HCT116 (cell line): ENCODE measurements at regions not wholly inside any gene's neighbourhood (a gene's known extent, or its start where the extent isn't known, plus 50 kb on each side); places are given as distances from the start of the nearest gene placed in this dataset.

Experiments
- ATAC-seq: fragments of 200-7000 bp; cut with Tn5 transposase; 2 replicates; pipeline ENCODE4 v1.9.1; 2020; ENCODE audit warnings: mild to moderate bottlenecking, moderate library complexity
- BruUV-seq: library from RNA; stranded (reverse); fragments of 400-500 nt; replicated peaks from 2 replicates; lab custom pipeline; 2021; lab: Mats Ljungman, UMichigan
- CTCF ChIA-PET: fragments of 300-600 bp; sonication (Branson Sonifier 250); formaldehyde crosslinking; loops from one replicate; lab custom pipeline; 2021; ENCODE audit warnings: antibody characterized with exemption; lab: Charles Lee
- POLR2A ChIA-PET: fragments of 300-600, 350-600 bp; sonication (Branson Sonifier 250); formaldehyde crosslinking; loops from one replicate; lab custom pipeline; 2021; ENCODE audit warnings: antibody characterized with exemption; lab: Charles Lee
- RAD21 ChIA-PET, 2 experiments: fragments of 300-600 bp; sonication (Branson Sonifier 250); formaldehyde crosslinking; loops; one replicate each; lab custom pipeline; 2023; ENCODE audit warnings: low total read pairs in 2 of 2; ENCODE audit not compliant: uncharacterized antibody in 2 of 2, unreplicated experiment in 2 of 2, low non-redundant PET in 1 of 2; lab: Charles Lee
- DNase-seq: peaks from one replicate; pipeline ENCODE4 v3.0.0-alpha.2; 2010; ENCODE audit warnings: low read depth, low spot score
- H2AFZ ChIP-seq: fragments of 200-600 bp; shearing (Covaris generic), sonication (generic); 2 replicates; pipeline ENCODE4 v1.6.1; 2017; ENCODE audit warnings: low read depth, mixed run types, mixed read lengths, antibody characterized with exemption, low read length; ENCODE audit not compliant: poor library complexity, severe bottlenecking
- H3K27ac ChIP-seq: 2 replicates; pipeline ENCODE4 v1.5.1; 2012; ENCODE audit warnings: low read depth, low read length
- H3K27me3 ChIP-seq: fragments of 200-600 bp; sonication (generic); 2 replicates; pipeline ENCODE4 v1.6.1; 2016; ENCODE audit warnings: mixed run types, low read length, mixed read lengths; ENCODE audit not compliant: insufficient read depth
- H3K36me3 ChIP-seq, 2 experiments: fragments of 200-500 bp in 1 of 2; fragments of 200-600 bp in 1 of 2; sonication (Bioruptor generic) in 1 of 2; sonication (generic) in 1 of 2; 2 replicates each; pipeline versions ENCODE4 v1.5.1 to v1.6.1; 2014 to 2016; ENCODE audit warnings: low read length in 2 of 2, inconsistent platforms in 1 of 2, mixed read lengths in 1 of 2, mixed run types in 1 of 2; ENCODE audit not compliant: insufficient read depth in 2 of 2, control insufficient read depth in 1 of 2
- H3K4me1 ChIP-seq, 2 experiments: fragments of 200-600 bp in 1 of 2; sonication (generic) in 1 of 2; 2 replicates each; pipeline versions ENCODE4 v1.5.1 to v1.6.1; 2012 to 2017; ENCODE audit warnings: low read length in 2 of 2, inconsistent platforms in 1 of 2, mild to moderate bottlenecking in 1 of 2, mixed read lengths in 1 of 2, mixed run types in 1 of 2, moderate library complexity in 1 of 2; ENCODE audit not compliant: insufficient read depth in 2 of 2, control insufficient read depth in 1 of 2
- H3K4me2 ChIP-seq: fragments of 200-600 bp; sonication (generic); 2 replicates; pipeline ENCODE4 v1.6.1; 2017; ENCODE audit warnings: mixed run types, low read length, mixed read lengths
- H3K4me3 ChIP-seq, 2 experiments: fragments of 200-600 bp in 1 of 2; sonication (generic) in 1 of 2; replicated peaks in 1 of 2; 2 replicates each; pipeline ENCODE4 v1.5.1; 2011 to 2016; ENCODE audit warnings: low read length in 2 of 2, control low read depth in 1 of 2, low read depth in 1 of 2, mild to moderate bottlenecking in 1 of 2, mixed read lengths in 1 of 2, mixed run types in 1 of 2
- H3K79me2 ChIP-seq: fragments of 200-600 bp; sonication (generic); 2 replicates; pipeline ENCODE4 v1.6.1; 2017; ENCODE audit warnings: mild to moderate bottlenecking, mixed run types, low read length, moderate library complexity, mixed read lengths; ENCODE audit not compliant: insufficient read depth
- H3K9ac ChIP-seq: fragments of 200-600 bp; sonication (generic); 2 replicates; pipeline ENCODE4 v1.6.1; 2016; ENCODE audit warnings: low read length, mixed read lengths
- H3K9me2 ChIP-seq: fragments of 200-600 bp; sonication (generic), shearing (Covaris generic); 2 replicates; pipeline ENCODE4 v1.6.1; 2017; ENCODE audit warnings: mixed run types, mild to moderate bottlenecking, moderate library complexity; ENCODE audit not compliant: insufficient read depth
- H3K9me3 ChIP-seq, 2 experiments: fragments of 200-500 bp in 1 of 2; fragments of 200-600 bp in 1 of 2; sonication (Bioruptor generic) in 1 of 2; sonication (generic) in 1 of 2; 2 replicates each; pipeline ENCODE4 v1.6.1; 2014 to 2017; ENCODE audit warnings: low read length in 2 of 2, mixed read lengths in 2 of 2, inconsistent platforms in 1 of 2, low read depth in 1 of 2, mild to moderate bottlenecking in 1 of 2, mixed run types in 1 of 2, moderate library complexity in 1 of 2; ENCODE audit not compliant: control insufficient read depth in 1 of 2, insufficient read depth in 1 of 2
- H4K20me1 ChIP-seq: fragments of 200-600 bp; sonication (generic), shearing (Covaris generic); 2 replicates; pipeline ENCODE4 v1.6.1; 2017; ENCODE audit warnings: mixed run types, mild to moderate bottlenecking, moderate library complexity; ENCODE audit not compliant: insufficient read depth
- ATF3 ChIP-seq: IDR thresholded peaks from 2 replicates; pipeline ENCODE4 v1.6.1; 2012
- CEBPB ChIP-seq: IDR thresholded peaks from 2 replicates; pipeline ENCODE4 v1.6.1; 2012; ENCODE audit warnings: low read depth
- ELF1 ChIP-seq: IDR thresholded peaks from 2 replicates; pipeline ENCODE4 v1.6.1; 2012; ENCODE audit warnings: low read depth, borderline replicate concordance
- EZH2 ChIP-seq: fragments of 200-600 bp; sonication (generic); IDR thresholded peaks from 2 replicates; pipeline ENCODE4 v1.6.1; 2017; ENCODE audit warnings: antibody characterized with exemption, mixed run types
- EZH2phosphoT487 ChIP-seq: fragments of 200-600 bp; IDR thresholded peaks from 2 replicates; pipeline ENCODE4 v1.6.1; 2018; ENCODE audit warnings: antibody characterized with exemption, borderline replicate concordance
- FOSL1 ChIP-seq: IDR thresholded peaks from 2 replicates; pipeline ENCODE4 v1.6.1; 2012; ENCODE audit warnings: low read depth
- JUND ChIP-seq: IDR thresholded peaks from 2 replicates; pipeline ENCODE4 v1.6.1; 2012
- MAX ChIP-seq: IDR thresholded peaks from 2 replicates; pipeline ENCODE4 v1.6.1; 2012
- POLR2AphosphoS5 ChIP-seq: IDR thresholded peaks from 2 replicates; pipeline ENCODE4 v1.6.1; 2011; ENCODE audit warnings: mild to moderate bottlenecking, low read depth, low read length, moderate library complexity
- REST ChIP-seq: IDR thresholded peaks from 2 replicates; pipeline ENCODE4 v1.6.1; 2012; ENCODE audit warnings: low read depth
- SIN3A ChIP-seq: IDR thresholded peaks from 2 replicates; pipeline ENCODE4 v1.6.1; 2012; ENCODE audit warnings: low read depth
- SP1 ChIP-seq: IDR thresholded peaks from 2 replicates; pipeline ENCODE4 v1.6.1; 2012; ENCODE audit warnings: low read depth
- SRF ChIP-seq: IDR thresholded peaks from 2 replicates; pipeline ENCODE4 v1.6.1; 2012; ENCODE audit warnings: low read depth
- TCF7L2 ChIP-seq: IDR thresholded peaks from 2 replicates; pipeline ENCODE4 v1.7.0; 2011; ENCODE audit warnings: borderline replicate concordance, inconsistent platforms; ENCODE audit not compliant: insufficient read depth, insufficient read length; ENCODE audit errors: extremely low read depth
- YY1 ChIP-seq: IDR thresholded peaks from 2 replicates; pipeline ENCODE4 v1.6.1; 2011; ENCODE audit warnings: low read length, low read depth, moderate library complexity, mild to moderate bottlenecking; ENCODE audit not compliant: insufficient replicate concordance; ENCODE audit errors: extremely low read depth
- ZBTB33 ChIP-seq: IDR thresholded peaks from 2 replicates; pipeline ENCODE4 v1.6.1; 2011; ENCODE audit warnings: mild to moderate bottlenecking, low read length, moderate library complexity; ENCODE audit not compliant: insufficient replicate concordance; ENCODE audit errors: extremely low read depth
- ZNF274 ChIP-seq: fragments of 200-500 bp; sonication (Bioruptor generic); IDR thresholded peaks from 2 replicates; pipeline ENCODE4 v1.6.1; 2014; ENCODE audit warnings: mild to moderate bottlenecking, low read depth, low read length, inconsistent platforms
- intact Hi-C: fragments of 100-400 bp; cut with micrococcal nuclease; formaldehyde crosslinking; loops from 2 replicates; pipeline ENCODE4 v1.10.0; 2022

GRCh38 chr1:192513697-192514096 lies 61.9 kb upstream of the RGS1 start:
- ChIA-PET RAD21 (no interaction called here), CTCF (no interaction called here), POLR2A (no interaction called here)
- Histone ChIP-seq H3K9ac (no peak overlapping the region), H3K9me2 (no peaks in the 10 kb centered on the region), H3K36me3 (no peaks in the 10 kb centered on the region), H3K4me2 (no peak overlapping the region), H3K9me3 (no peaks in the 10 kb centered on the region), H3K4me1 (no peaks in the 10 kb centered on the region), H3K27ac (no peak overlapping the region), H3K27me3 (no peaks in the 10 kb centered on the region), H4K20me1 (no peaks in the 10 kb centered on the region), H3K79me2 (no peaks in the 10 kb centered on the region), H2AFZ (no peak overlapping the region), H3K4me3 (no peak overlapping the region)
- TF ChIP-seq POLR2AphosphoS5 (no peak), CEBPB (no peak), ZBTB33 (no peak), ATF3 (no peak), TCF7L2 (no peak), JUND (no peak), EZH2 (no peak), SP1 (no peak), ELF1 (no peak), REST (no peak), FOSL1 (no peak), EZH2phosphoT487 (no peak), SIN3A (no peak), MAX (no peak), ZNF274 (no peak), SRF (no peak), YY1 (no peak)
- ATAC-seq (no peak), DNase-seq (no peak)
- intact Hi-C loops: no loop called here
- BruUV-seq: no TSS peak
